HK-2 (cell line): ENCODE measurements at regions not wholly inside any gene's neighbourhood (a gene's known extent, or its start where the extent isn't known, plus 50 kb on each side); places are given as distances from the start of the nearest gene placed in this dataset.

Source experiments
- DNase-seq: peaks from one replicate; pipeline ENCODE4 v3.0.0-alpha.2; 2018; ENCODE audit not compliant: unreplicated experiment

DNA sequence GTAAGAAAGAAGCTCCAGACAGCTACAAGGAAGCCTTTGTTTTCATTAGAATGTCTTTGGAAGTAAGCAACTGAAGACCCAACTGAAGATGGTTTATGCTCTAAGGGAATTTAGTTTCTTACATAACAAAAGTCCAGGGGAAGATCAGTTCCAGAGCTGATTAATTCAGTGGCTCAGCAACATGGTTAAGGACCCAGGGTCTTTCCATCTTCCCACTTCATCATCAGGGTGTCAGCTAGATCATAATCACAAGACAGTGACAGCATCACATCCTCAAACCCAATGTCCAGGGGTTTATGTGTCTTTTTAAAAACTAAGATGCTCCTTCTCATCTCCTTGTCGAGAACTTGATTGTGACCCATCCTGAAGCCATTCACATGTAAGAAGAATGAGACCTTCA is 119.7 kb upstream of the PRDM1 start:
- DNase-seq = no peak

DNA sequence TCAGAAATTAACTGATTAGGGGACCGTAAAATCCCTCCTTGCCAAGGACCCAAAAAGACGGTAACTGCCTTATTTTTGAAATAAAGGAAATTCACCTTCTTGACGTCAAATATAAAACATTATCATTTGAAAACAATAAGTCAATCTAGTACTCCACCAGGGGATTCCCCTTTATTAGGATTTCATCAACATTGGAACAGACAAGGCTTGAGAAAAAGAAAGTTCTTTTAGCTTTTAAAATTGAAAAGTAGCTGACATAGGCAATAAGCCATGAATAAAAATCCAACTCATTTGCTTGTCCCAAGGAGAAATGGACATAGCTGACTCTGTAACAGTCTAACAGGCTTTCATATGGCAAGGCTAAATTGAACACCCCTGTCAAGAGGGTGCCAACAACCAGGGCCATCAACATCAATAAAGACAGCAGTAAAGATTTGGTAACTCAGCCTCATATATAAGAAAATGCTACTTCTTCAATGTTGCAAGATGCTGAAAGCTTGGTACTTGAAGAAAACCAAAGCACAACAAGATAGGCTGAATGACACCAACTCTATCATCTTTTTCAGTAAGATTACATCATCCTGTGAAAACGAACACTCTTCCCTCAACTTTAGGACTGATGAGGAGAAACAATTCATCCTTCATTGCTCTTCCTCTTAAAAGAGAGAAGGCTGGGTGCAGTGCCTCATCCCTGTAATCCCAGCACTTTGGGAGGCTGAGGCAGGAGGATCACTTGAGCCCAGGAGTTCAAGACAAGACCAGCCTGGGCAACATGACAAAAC is 121.0 kb upstream of the PRDM1 start:
- DNase-seq = no peak

DNA sequence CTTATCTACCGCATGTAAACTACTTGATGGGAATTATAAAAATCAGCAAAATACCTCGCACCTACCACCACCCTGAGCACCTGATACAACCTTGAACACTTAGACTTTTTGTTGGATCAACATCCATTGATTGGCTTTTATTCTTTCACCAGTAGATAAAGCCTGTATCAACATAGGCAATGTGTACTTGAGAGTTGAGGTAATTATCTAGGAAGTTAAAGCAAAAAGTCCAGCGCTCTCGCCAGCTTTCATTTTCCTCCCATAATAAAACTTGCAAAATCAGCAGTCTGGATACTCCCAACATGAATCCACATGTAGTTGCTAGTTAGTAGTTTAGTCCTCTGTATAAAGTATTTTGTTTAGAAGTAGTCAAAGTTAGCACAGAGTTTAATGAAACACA is 132.0 kb upstream of the PRDM1 start:
- DNase-seq = no peak

DNA sequence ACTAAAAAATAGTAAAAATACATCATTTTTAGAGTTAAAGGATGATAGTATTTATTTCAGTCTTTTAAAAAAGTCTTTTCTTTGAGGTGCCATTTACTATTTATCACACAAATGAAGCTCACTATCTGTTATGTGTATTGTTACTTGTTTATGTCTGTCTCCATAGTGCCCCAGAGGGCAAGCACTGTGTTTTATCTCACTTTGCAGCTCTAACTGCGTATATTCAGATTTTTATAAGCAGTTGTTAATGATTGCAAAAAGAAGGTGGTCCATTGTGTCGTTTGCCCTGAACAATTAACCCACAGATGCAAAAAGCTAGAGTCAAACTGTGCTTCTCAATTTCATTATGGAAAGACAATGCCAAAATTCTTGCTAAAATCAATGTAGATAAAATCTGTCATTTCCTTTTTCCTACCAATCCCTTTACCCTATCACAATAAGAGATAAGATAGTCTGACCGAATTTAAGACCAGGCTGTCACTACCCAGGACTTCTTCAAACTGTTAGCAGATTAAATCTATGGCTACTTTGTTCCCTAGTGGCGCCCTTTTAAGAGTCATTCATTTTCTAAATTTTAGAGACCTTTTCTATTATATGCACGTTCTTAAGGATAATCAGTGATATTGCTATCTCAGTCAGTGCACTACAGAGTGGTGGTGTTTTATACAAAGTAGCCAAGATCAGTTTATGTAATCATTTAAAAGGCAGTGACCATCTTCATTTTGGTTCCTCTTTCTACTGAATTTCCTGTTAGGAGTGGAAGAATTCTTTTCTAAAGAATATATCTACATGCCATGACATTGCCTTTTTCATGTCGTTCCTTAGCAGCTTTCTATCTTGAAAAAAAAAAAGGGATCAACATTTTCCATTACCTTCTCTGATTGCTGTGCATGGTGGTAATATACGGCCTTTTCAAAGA is 133.1 kb upstream of the PRDM1 start:
- no peak for DNase-seq

DNA sequence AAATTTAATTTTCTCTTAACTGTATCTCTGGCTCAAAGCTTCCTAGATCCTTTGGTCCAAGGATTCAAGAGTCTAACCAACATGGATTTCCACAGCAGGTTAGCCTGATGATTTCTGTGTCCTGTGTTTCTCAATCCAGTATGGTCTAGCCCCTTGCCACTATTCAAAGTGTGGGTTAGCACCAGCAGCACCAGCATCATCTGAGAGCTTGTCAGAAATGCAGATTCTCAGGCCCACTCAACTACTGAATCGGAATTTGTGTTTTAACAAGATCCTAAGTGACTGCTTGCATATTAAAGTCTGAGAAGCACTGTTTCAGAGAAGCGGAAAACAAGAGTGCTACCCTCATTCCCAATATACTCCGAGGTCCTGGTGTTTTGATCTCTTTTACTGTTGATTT is 133.8 kb upstream of the PRDM1 start:
- DNase-seq = no peak

DNA sequence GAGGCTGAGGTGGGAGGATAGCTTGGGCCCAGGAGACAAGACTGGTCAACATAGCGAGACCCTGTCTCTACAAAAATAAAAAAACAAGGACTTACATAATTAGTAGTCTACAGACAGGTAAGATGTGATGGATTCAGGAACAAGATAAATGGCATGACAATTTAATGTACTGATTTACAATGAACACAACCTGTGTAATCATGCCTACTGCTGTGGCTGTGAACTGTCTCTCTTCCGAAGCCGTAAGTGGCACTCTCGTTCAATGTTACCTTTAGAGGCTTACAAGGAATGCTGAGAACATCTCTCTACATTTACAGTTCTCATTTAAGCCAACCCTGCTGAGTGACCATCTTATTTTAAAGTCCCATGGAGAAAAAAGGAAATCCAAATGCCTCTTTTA is 134.8 kb upstream of the PRDM1 start:
- no peak for DNase-seq

DNA sequence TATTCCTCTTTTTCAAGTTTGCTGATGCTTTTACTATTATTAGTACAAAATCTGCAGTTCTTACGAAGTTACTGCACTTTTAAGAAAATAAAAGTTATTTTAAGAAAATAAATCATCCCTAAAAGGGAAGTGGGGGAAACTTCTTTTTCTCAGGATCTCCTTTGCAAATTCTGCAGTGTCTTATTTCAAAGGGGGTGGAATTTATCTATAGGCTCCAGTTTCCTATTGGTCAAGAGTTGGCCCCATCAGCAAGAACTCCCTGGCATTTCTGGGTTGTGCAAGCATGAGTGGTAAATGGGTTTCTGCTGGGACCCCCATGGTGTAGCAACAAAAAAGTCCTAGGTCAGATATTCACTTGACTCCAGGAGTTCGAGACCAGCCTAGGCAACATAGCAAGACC is 136.3 kb upstream of the PRDM1 start:
- DNase-seq = no peak

DNA sequence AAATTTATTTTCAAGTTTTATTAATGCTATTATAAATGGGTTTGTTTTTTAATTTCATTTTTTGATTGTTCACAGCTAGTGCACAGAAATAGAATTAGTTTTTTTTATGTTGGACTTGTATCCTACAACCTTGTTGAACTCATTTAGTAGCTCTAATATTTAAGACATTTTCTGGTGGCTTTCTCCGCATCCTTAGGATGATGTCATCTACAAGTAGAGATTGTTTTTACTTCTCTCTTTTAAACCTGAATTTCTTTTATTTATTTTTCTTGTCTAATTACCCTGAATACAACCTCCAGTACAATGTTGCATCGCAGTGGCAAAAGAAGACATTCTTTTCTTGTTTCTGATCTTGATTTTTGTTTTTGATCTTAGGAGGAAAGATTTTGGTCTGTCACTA is 142.6 kb upstream of the PRDM1 start:
- DNase-seq = no peak

DNA sequence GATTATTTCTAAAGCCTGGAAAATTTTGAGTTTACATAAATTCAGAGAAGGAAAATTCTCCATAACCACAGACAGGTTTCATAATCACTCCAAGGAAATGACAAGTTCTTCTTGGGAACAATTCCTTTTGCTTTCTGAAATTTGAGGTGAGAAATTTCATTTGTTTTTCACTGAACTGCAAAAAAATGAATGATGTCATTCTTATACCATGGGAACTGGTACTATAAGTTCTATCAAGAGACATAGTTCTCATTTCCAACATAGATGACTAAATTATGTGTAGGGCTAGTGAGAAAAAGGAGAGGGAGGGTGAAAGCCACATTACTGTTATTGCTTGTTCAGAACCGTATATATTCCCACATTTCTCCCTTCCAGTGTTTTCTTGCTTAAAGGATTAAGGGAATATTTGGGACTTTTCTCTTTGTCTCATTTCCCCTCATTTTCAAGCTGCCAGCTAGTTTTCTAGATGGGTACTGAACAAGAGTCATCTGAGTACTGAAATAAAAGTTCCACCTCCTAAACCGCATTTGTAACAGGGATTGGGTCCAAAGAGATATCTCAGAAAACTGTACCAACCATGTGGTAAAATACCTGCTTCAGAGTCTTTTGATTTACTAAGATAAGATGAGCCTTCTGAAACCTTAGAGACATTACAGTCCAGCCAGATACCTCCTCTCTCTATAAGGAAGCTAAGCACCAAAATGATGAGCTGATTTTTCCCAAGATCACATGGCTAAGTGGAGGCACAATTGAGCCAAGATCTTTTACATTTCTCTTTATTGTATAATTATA is 144.3 kb upstream of the PRDM1 start:
- DNase-seq = no peak

DNA sequence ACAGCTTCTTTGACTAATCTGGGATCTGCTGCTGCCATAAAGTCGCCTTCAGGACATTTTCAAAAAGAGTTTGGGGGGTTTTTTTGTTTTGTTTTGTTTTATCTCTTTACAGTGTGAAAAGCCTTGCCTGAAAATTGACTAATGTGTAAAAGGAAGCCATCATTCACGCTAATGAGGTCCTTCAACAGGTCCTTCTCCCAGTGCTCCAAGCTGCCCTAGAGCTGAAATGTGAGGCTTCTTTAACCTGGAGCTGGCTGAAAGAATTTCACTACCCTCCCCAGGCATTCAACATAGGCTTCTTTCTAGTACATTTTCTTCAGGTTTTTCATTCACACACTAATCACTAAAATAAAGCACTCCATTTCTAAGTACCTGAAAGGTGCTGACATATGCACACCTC is 145.1 kb upstream of the PRDM1 start:
- DNase-seq = no peak

DNA sequence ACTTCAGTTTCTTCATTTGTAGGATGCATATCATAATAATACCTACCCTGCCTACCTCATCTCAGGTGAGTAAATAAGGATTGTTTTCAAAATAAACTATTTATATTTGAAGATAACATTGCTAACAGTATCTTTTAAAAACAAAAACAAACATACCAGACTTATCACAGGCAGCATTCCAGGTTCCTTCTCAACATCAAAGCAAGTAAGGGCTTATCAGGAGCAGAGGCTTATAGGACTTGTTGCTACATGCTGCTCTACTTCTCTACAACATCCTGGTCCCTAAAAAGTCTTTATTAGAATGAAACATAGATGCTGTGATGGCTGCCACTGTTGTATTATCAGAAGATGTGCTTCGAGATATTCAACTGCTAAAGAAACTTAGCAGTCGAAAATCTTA is 149.2 kb upstream of the PRDM1 start:
- no peak for DNase-seq

DNA sequence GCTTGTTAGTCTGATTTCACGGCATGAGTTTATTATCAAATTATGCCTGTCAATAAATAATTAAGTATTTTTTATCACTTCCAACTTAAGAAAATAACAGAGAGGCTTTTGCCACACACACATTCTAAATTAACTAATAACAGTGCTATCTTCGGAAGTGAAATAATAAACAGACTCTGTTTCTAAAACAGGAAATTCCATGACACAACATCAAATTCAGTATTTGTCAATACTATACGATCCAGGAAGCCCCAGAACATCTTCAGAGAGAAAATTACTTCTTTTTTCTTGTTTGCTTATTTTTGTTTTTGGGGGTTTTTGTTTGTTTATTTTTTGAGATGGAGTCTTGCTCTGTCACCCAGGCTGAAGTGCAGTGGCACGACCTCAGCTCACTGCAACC is 150.7 kb upstream of the PRDM1 start:
- no peak for DNase-seq

DNA sequence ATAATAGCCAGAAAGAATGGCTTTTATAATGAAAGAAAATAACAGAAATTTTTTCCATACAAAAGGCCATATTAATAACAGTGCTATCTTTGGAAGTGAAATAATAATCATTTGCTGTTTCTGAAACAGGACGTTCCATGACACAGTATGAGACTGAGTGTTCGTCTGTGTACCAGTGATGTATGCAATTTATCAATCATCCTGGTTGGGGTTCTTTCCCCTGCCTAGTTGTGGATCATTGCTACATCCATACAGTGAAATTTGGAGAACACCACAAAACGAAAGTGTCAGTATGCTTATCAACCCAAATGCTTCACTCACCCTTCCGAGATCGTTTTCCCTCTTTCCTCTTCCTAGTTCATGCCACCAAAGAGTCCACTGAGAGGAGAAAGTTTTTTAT is 151.4 kb upstream of the PRDM1 start:
- no peak for DNase-seq

DNA sequence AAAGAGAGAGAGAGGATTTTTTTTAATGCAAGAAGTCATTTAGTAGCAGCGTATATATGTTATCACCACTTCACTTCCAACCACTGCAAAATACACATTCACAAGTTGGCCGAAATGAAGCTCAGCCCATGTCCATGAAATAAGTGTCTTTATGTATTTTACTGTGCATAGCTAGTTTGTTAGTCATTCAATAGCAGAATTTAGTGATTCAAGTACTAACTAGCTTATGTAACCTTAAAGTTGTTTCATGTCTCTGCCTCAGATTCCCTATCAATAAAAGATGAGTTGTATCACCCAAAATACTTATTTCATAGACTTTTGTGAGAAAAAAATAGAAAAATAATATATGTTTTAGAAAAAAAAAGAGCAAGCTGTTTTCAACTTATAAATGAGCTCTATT is 153.7 kb upstream of the PRDM1 start:
- DNase-seq = no peak

DNA sequence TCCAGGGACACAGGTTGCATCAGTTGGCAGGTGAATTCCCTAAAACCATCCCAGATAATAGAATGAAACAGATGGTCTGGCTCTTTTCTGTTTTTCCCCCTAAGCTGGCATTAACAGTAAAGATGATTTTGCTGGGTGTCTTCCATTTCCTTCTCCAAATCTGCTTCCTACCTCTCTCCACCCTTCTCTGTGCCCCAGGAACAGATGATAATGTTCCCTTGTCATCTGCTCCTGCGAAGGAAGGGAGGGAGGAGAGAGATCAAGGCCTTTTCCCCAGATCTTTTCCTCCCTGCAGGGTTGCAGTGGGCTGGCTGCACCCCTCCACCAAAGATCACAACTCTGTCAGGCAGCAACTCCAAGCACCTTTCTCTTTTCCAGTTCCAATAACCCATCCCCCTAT is 156.5 kb upstream of the PRDM1 start:
- DNase-seq = no peak

DNA sequence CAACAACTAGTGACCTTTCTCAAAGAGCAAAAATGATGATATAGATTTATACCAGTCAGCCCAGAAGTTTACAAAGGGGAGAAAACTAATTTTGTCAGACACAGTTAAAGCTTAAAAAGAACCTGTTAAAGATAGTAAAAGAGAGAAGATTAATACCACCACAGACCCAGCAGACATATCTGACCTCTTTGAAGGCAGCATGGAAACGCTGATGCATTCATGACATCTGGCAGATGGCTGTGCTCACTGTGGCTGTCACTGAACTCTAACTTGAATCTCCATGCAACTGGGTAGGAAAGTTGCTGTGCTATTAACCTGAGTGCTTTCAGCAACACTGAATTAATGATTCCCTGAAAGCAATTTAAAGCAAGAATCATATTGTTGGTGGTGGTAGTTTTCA is 159.8 kb upstream of the PRDM1 start:
- no peak for DNase-seq

DNA sequence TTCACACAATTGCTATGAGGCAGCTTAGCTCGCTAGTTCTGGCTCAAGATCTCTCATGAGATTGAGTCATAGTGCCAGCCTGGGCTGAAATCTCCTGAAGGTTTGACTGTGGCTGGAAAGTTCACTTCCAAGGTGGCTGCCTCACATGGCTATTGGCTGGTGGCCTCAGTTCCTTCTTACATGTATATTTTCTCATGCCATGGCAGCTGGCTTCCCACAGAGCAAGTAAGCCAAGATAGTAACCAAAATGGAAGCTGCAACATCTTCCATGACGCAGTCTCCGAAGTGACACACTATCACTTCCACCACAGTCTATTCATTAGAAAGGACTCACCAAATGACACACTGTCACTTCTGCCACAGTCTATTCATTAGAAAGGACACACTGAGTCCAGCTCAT is 160.4 kb upstream of the PRDM1 start:
- DNase-seq = no peak

DNA sequence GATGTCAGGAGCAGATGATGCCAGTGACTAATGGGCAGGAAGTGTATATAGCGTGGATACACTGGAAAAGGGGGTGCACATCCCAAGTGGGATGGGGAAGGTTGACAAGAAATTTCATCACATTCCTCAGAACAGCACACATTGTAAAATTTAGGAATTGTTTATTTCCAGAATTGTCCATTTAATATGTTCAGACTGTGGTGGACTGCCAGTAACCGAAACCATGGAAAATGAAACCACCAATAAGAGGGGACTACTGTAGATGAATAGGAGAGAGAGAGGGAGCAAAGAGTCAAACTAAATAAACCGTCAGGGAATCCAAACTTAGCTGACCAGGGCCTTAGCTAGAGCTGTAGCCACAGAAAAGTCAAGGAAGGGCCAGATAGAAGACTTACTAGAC is 164.4 kb upstream of the PRDM1 start:
- DNase-seq = no peak

DNA sequence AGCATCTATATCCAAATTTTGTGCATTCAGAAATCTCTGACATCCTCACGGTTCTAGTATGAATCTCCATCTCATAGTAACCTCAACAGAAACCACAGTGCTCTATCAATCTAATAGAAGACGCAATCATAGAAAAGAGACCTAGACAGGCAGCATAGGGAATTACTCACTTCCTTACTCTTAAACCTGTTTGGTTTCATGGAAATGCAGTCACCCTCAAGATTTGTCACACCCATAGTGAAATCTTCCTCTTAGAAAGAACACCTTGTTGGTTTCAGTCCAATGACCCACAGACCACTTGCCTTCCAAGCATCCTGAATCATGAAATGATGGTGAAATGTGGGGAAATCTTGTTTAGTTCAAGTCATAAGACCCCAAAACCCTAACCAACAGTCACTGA is 166.1 kb upstream of the PRDM1 start:
- no peak for DNase-seq

DNA sequence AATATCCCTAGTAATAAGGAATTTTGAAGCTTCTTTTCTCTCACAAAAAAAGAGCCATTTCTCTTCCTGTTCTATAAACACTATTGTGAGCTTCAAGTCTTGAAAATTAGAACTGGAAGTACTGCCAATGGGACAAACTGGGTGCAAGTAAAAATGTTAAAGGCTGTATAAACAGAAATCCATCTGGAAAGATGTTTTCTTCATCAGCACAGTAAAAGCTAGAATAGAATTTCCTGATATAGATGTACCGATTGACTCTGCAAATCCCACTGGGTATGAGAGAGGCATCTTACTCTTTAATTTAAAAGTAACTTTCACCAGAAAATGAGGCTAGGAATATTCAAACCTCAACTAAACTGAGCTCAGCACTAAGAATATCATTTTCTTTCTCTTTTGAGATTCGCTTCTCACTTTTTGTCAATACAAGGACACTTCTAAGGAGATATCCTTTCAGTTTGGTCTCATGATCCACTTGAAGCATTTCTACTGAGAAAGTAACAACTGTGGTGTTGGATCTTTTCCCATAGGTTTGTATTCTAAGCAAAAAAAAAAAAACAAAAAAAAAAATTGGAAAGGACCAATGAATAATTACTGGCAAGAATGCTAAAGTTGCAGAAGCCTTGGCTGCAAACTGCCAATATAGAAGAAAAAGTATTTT is 169.0 kb upstream of the PRDM1 start:
- DNase-seq = no peak

DNA sequence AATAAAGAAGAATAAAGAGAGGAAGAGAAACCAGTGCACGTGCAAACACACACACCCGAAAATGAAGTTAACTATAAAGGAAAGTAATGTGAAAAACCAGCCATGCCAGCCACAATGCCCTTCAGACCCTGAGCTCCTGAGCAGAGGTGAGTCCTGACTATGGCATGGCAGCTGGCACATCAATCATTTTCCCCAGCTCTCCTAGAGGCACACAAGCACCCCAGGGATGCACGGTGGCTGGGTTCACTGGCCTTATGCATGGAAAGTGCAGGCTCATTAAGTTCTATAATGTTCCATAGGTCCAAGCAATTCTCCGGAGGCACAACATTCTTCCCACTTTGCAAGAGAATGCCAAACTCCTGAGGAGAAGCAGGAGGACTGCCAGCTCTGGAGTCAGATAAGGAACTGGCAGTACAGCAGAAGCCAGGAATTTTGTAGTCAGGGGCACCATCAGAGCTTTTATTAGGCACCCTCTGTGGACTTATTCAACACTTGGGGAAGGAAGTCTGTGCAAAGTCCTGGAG is 175.0 kb upstream of the PRDM1 start:
- no peak for DNase-seq

DNA sequence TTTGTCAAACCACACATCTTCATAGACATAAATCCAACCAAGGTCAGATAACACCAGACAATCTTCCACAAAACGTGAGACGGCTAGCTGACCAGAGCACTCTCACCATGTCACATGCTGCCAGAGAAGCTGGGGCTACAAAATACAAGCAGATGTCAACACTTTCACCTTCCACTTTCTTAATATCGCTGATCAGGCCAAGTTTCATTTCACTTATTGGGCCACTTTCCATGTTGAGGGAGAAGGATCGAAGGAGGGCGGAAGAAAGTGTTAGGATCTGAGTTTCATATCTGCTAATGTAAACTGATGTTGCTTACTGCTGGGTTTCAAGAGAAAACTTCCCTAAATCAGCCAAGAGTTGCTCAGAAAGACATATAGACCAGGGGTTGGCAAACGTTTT is 177.0 kb upstream of the PRDM1 start:
- no peak for DNase-seq
